T-helper 2 cell treated with Interferon-gamma antibody and Interleukin-4, amounts not matched to agents 5 μg/mL and 100 μg/mL, for 36 hours (primary cell): ENCODE measurements at regions not wholly inside any gene's neighbourhood (a gene's known extent, or its start where the extent isn't known, plus 50 kb on each side); places are given as distances from the start of the nearest gene placed in this dataset.

Experiments used
- DNase-seq: peaks from one replicate; pipeline ENCODE4 v3.0.0; 2021; ENCODE audit warnings: low spot score
- H3K27ac Mint-ChIP-seq: one replicate; pipeline ENCODE4 v1.8.0; 2021; ENCODE audit warnings: mild to moderate bottlenecking, mixed read lengths
- H3K27me3 Mint-ChIP-seq: one replicate; pipeline ENCODE4 v1.8.0; 2021; ENCODE audit warnings: low read depth, mixed read lengths
- H3K36me3 Mint-ChIP-seq: one replicate; pipeline ENCODE4 v1.8.0; 2021; ENCODE audit warnings: low read depth, mixed read lengths
- H3K4me1 Mint-ChIP-seq: one replicate; pipeline ENCODE4 v1.8.0; 2021; ENCODE audit warnings: low read depth, mixed read lengths
- H3K4me3 Mint-ChIP-seq: one replicate; pipeline ENCODE4 v1.8.0; 2022; ENCODE audit warnings: mild to moderate bottlenecking, moderate library complexity, mixed read lengths
- H3K9me3 Mint-ChIP-seq: one replicate; pipeline ENCODE4 v1.8.0; 2021; ENCODE audit warnings: mixed read lengths

DNA sequence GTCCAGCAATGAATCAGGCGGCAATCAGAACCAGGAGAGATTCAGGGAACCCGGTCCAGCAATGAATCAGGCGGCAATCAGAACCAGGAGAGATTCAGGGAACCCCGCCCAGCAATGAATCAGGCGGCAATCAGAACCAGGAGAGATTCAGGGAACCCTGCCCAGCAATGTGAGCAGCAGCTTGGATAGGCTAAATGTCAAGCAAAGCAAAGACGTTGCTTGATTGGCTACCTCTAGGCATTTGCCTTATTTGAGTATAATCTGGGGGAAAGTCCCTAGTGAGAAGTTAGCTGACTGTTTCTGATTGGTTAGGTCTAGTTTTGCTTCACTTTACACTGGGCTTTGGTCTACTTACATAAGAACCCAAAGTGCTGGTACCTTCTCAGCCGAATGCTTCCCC lies 1212.2 kb upstream of the TENM3 start:
- no peak overlapping the region for H3K27ac Mint-ChIP-seq
- H3K4me3 Mint-ChIP-seq: no peak overlapping the region
- H3K9me3 Mint-ChIP-seq: peaks cover 32% of the 10 kb centered on the region
- no peaks in the 10 kb centered on the region for H3K4me1 Mint-ChIP-seq
- no peaks in the 10 kb centered on the region for H3K27me3 Mint-ChIP-seq
- no peaks in the 10 kb centered on the region for H3K36me3 Mint-ChIP-seq
- DNase-seq: no peak

DNA sequence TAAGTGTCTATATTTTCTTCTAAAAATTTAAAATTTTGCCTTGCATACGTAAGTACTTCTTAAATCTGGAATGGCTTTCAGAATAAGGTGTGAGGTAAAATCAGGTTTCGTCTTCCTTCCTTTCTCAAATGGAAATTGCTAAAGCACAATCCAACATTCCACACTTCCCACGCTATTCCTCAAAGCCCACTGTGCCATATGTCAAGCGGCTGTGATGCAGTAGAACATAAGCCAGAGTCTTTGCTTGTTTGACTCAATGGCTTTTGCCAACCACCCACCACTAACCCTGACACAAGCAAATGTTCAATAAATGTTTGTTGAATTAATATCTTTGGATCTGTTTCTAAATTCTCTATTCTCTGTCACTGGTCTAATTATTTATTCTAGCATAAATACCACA lies 1199.7 kb upstream of the TENM3 start:
- Mint-ChIP-seq H3K27me3 (no peaks in the 10 kb centered on the region), H3K4me3 (no peak overlapping the region), H3K27ac (no peak overlapping the region), H3K4me1 (no peaks in the 10 kb centered on the region), H3K9me3 (peaks cover 6% of the 10 kb centered on the region), H3K36me3 (no peaks in the 10 kb centered on the region)
- DNase-seq: no peak

DNA sequence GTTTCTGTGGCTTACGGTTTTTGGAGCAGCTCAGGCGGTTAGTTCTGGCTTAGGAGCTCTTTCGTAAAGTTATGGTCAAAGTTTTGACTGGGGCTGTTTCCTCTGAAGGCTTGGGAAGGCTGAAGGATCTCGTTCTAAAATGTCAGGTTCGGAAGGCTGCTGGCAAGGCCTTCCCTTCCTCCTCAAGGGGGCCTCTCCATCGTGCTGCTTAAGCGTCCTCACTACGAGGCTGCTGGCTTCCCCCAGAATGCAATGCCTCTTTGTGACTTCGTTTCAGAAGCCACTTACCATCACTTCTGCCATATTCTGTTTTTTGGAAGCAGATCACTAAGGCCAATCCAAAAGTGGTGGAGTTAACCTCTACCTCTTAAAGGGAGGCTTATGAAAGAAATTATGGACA lies 1196.4 kb upstream of the TENM3 start:
- no peak for DNase-seq
- H3K36me3 Mint-ChIP-seq: no peaks in the 10 kb centered on the region
- H3K4me1 Mint-ChIP-seq: no peaks in the 10 kb centered on the region
- no peak overlapping the region for H3K27ac Mint-ChIP-seq
- H3K27me3 Mint-ChIP-seq: no peaks in the 10 kb centered on the region
- H3K4me3 Mint-ChIP-seq: no peak overlapping the region
- H3K9me3 Mint-ChIP-seq: peaks cover 4% of the 10 kb centered on the region

DNA sequence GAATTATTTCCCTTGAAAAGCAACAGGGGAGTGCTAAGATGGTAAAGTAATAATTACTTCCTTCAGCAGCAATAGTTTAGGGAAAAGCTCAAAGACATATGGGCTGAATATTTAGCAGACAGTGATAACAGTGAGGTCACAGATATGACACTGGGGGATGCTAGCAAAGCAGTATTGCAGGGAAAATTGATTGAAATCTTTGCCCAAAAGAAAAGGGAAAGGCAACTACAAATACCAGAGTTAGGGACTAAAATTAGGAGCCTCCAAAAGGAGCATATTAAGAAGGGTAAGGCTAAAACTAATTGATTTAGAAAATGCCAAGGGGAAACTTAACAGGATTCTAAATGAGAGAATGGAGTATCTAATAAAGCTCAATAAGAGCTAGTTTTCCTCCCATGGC lies 1191.3 kb upstream of the TENM3 start:
- Mint-ChIP-seq H3K9me3 (no peaks in the 10 kb centered on the region), H3K27ac (no peak overlapping the region), H3K36me3 (no peaks in the 10 kb centered on the region)

DNA sequence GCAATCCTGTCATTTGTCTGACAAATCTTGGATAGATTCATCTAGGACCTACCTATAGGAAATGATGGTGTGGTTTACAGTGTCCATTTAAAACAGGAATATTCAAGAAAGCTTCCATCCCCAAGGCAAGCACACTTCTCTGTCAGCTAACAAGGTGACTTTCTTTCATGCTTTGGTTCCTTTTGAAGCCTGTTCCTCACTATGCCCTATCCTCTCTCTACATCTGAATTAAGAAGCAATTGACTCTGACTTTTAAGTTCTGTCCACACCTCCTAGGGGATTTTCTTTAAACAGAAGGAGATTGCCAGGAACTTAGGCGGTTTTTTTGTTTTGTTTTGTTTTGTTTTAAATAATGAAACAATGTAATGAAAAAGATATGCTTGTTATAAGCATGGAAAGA lies 1181.4 kb upstream of the TENM3 start:
- Mint-ChIP-seq H3K36me3 (no peaks in the 10 kb centered on the region), H3K27ac (no peak overlapping the region), H3K4me3 (no peak overlapping the region), H3K4me1 (no peaks in the 10 kb centered on the region), H3K27me3 (no peaks in the 10 kb centered on the region), H3K9me3 (peaks cover 4% of the 10 kb centered on the region)
- DNase-seq: no peak

More for the DNA sequence above, 1191.3 kb upstream of the TENM3 start:
- Mint-ChIP-seq H3K4me3 (no peak overlapping the region), H3K27me3 (no peaks in the 10 kb centered on the region), H3K4me1 (no peaks in the 10 kb centered on the region)
- no peak for DNase-seq

DNA sequence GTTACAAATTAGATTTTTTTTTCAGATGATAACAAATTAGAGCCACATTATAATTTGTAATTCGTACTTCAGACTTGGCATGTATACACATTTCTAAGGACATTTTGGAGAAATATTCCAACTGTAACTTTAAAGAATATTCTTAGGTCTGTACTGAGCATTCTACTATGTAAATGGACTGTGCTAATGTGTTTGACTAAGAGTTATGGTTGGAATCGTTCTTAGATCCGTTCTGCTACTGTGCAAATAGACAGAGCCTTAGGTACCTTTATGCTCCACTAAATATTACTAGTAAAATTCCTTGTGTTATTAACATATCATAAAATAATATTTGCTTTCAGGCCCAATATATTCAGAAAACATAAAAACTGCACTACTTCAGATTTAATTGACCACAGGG lies 1180.0 kb upstream of the TENM3 start:
- Mint-ChIP-seq H3K36me3 (no peaks in the 10 kb centered on the region), H3K27ac (no peak overlapping the region)

DNA sequence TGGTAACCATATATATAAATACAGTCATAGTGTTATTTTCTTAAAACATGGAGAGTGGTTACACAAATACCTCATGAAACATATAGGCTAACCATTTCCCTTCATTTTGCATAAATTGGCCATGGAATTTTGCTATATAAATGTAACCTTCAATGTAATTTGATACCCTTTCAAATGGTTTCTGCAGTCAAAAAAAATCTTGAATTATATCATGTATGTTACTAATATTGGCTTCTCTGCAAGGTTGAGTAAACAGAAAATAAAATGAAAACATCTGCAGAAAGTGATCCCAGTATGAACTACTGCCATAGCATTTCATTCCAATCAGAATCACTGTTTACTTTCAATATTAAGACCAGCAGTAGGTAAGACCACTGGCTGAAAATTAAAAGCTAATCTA lies 1165.9 kb upstream of the TENM3 start:
- no peak overlapping the region for H3K4me3 Mint-ChIP-seq
- no peak overlapping the region for H3K27ac Mint-ChIP-seq
- H3K9me3 Mint-ChIP-seq: peaks cover 3% of the 10 kb centered on the region
- H3K36me3 Mint-ChIP-seq: no peaks in the 10 kb centered on the region
- H3K4me1 Mint-ChIP-seq: no peaks in the 10 kb centered on the region
- no peaks in the 10 kb centered on the region for H3K27me3 Mint-ChIP-seq
- DNase-seq: no peak

More for the DNA sequence above, 1180.0 kb upstream of the TENM3 start:
- Mint-ChIP-seq H3K4me3 (no peak overlapping the region), H3K4me1 (no peaks in the 10 kb centered on the region), H3K9me3 (peaks cover 8% of the 10 kb centered on the region), H3K27me3 (no peaks in the 10 kb centered on the region)
- no peak for DNase-seq

DNA sequence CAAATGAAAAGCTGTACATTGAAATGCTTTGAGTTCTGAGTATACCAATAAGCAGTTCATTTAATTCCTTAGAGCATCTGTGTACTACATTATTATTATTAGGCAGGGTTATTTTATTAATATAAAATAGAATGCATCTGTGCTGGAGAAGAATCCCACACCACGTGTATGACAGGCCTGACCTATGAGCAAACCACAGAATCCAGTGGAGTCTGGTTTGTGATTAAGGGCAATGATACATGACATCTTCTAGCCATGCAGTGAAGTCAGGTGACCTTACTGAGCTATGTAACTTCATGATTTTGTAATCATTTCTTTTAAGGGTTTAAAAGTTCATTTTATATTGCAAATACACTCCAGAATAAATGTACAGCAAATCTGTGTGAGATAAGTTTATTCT lies 1165.0 kb upstream of the TENM3 start:
- no peak for DNase-seq
- no peaks in the 10 kb centered on the region for H3K4me1 Mint-ChIP-seq
- no peaks in the 10 kb centered on the region for H3K27me3 Mint-ChIP-seq
- no peak overlapping the region for H3K27ac Mint-ChIP-seq
- no peak overlapping the region for H3K4me3 Mint-ChIP-seq
- no peaks in the 10 kb centered on the region for H3K36me3 Mint-ChIP-seq
- peaks cover 3% of the 10 kb centered on the region for H3K9me3 Mint-ChIP-seq

DNA sequence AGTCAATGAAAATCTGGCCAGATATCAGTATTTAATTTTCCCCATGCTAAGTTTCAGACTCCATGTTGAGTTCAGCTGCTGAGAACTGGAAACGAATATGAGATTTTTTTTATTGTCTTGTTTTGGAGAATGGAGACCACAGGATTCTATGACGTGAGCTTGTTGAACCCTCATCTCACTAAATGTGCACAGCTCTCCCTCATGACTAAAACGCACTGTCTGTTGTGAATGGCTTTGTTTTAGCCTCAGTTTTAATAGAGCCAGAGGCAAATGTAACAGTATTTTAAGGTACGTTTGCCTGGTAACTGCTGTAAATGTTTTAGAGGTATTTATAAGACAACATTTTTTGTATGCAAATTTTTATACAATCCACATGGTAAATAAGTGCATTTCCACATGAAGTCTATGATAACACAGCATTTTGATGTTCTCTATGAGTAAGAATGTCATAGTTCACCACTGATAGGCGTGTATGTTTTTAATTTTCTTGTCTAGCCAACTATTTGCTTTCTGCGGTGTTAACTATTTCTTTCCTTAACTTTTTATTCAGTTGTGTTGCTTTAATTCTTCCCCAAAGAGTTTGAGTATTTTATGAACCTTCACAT lies 1159.3 kb upstream of the TENM3 start:
- H3K36me3 Mint-ChIP-seq: no peaks in the 10 kb centered on the region
- H3K9me3 Mint-ChIP-seq: no peaks in the 10 kb centered on the region

DNA sequence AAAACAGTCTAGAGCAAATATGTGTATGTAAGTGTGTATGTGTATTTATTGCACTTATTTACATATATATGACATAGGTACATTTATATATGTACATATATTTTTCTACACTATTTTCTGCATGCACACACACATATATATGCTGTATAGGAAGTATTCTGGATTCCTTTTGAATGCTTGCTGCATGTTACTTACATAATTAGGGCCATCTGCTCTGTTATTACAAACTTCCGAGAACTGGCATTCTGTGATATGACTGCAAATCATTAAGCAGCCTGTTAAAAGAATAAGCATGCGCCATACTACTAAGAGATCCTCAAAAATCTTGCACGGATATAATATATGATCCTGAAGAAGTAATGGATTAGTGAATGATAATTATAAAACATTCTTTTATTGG lies 1157.6 kb upstream of the TENM3 start:
- no peak for DNase-seq
- Mint-ChIP-seq H3K27ac (no peak overlapping the region), H3K36me3 (no peaks in the 10 kb centered on the region)

More for the DNA sequence above, 1159.3 kb upstream of the TENM3 start:
- no peak overlapping the region for H3K4me3 Mint-ChIP-seq
- no peaks in the 10 kb centered on the region for H3K27me3 Mint-ChIP-seq
- no peaks in the 10 kb centered on the region for H3K4me1 Mint-ChIP-seq
- DNase-seq: no peak
- H3K27ac Mint-ChIP-seq: no peak overlapping the region

DNA sequence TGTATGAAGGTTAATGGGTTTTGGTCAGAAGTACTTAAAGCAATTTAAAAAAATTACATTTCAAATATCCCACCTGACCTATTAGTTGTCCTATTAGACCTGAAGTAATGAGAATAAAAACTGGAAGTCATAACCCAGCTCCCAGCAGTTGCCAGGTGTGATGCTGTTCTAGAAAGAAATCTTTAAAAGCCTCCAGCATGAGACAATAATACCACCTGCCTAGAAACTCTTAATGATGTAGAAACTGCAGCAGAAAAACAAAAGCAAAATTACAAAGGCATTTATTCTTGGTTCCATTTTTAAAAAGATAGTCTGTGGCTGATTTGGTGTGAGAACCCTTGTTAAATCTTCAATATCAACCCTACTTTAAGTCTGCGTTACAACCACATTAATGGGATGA lies 1137.7 kb upstream of the TENM3 start:
- no peak overlapping the region for H3K4me3 Mint-ChIP-seq
- no peaks in the 10 kb centered on the region for H3K36me3 Mint-ChIP-seq
- H3K27me3 Mint-ChIP-seq: no peaks in the 10 kb centered on the region
- DNase-seq: no peak
- no peaks in the 10 kb centered on the region for H3K9me3 Mint-ChIP-seq
- no peak overlapping the region for H3K27ac Mint-ChIP-seq
- no peaks in the 10 kb centered on the region for H3K4me1 Mint-ChIP-seq

More for the DNA sequence above, 1157.6 kb upstream of the TENM3 start:
- peaks cover 2% of the 10 kb centered on the region for H3K9me3 Mint-ChIP-seq
- no peaks in the 10 kb centered on the region for H3K27me3 Mint-ChIP-seq
- no peak overlapping the region for H3K4me3 Mint-ChIP-seq
- H3K4me1 Mint-ChIP-seq: no peaks in the 10 kb centered on the region

DNA sequence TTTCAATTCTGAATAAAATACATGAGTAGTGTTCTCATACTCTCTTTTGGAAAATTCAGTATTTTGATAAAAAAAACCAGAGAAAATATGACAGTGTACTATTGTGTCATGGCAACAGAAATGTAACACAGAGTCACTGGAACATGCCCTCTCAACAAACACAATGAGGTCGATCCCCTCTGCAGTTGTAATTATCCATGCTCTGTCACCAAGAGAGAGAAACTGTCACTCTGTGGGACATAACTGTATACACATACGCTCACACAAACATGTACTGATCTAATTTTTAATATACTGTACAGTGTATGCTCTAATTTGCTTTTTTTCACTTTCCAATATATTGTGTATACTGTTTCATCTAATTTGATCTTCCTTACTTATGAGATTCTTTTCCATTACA lies 1136.8 kb upstream of the TENM3 start:
- Mint-ChIP-seq H3K27me3 (no peaks in the 10 kb centered on the region), H3K27ac (no peak overlapping the region), H3K4me3 (no peak overlapping the region), H3K4me1 (no peaks in the 10 kb centered on the region), H3K9me3 (no peaks in the 10 kb centered on the region), H3K36me3 (no peaks in the 10 kb centered on the region)
- DNase-seq: no peak

DNA sequence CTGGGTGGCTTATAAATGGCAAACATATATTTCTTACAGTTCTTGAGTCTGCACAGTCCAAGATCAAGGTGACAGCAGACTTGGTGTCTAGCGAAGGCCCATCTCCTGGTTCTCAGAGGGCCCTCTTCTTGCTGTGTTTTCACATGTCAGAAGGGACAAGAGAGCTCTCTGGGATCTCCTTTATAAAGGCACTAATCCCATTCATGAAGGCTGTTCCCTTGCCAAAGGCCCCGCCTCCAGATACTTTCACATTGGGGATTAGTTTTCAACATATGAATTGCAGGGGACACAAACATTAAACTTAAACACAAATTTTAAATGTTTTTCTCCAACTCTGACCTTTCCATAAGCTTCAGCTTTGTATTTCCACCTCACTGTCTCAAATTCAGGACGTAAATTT lies 1135.0 kb upstream of the TENM3 start:
- H3K36me3 Mint-ChIP-seq: no peaks in the 10 kb centered on the region
- no peaks in the 10 kb centered on the region for H3K4me1 Mint-ChIP-seq
- no peak for DNase-seq

DNA sequence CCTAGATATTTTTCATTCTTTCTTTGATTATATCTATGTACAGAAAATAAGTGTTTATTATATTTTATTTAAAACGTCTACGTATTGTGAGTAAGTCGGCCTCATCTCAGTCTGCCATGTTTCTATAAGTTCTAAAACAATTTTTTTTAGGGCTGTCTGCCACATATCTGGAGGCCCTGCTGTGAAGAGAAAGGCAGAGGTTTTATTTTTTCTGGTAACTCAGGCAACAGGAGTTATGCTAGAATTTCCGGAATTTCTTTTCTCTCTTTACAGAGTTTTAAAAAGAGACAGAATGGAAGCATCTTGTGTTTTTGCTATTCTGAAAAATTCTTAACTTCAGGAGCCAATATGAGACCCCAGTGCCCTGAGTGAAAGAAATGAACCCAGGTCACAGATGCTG lies 1124.0 kb upstream of the TENM3 start:
- no peaks in the 10 kb centered on the region for H3K9me3 Mint-ChIP-seq
- H3K4me3 Mint-ChIP-seq: no peak overlapping the region
- H3K27ac Mint-ChIP-seq: no peak overlapping the region
- H3K27me3 Mint-ChIP-seq: no peaks in the 10 kb centered on the region
- DNase-seq: no peak
- no peaks in the 10 kb centered on the region for H3K36me3 Mint-ChIP-seq
- no peaks in the 10 kb centered on the region for H3K4me1 Mint-ChIP-seq

More for the DNA sequence above, 1135.0 kb upstream of the TENM3 start:
- no peak overlapping the region for H3K27ac Mint-ChIP-seq
- no peak overlapping the region for H3K4me3 Mint-ChIP-seq
- no peaks in the 10 kb centered on the region for H3K9me3 Mint-ChIP-seq
- no peaks in the 10 kb centered on the region for H3K27me3 Mint-ChIP-seq

DNA sequence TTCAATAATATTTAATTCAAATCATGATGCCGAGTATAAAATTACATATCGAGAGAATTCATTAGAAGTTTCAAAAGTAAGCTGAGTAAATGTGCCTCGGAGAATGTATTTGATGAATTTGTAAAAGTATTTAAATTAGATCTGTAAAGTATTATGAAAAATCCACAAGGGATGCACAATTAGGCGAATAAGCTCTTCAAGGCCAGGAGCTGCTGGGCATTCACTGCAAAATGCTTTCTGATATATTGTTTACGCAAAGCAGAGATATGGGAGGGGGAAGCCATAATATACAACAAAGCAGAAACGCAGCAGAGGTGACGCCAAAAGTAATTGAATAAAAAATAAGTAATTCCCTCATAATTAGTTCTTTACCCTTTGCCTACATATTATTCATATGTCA lies 1121.5 kb upstream of the TENM3 start:
- Mint-ChIP-seq H3K4me1 (no peaks in the 10 kb centered on the region), H3K27me3 (no peaks in the 10 kb centered on the region), H3K4me3 (no peak overlapping the region), H3K27ac (no peak overlapping the region), H3K36me3 (no peaks in the 10 kb centered on the region), H3K9me3 (no peaks in the 10 kb centered on the region)
- no peak for DNase-seq
